Stimulated activated CD4-positive, alpha-beta T cell treated with anti-CD3 and anti-CD28 coated beads, Interleukin-2, amount 100 ng/mL, for 24 hours (primary cell): ENCODE measurements at regions not wholly inside any gene's neighbourhood (a gene's known extent, or its start where the extent isn't known, plus 50 kb on each side); places are given as distances from the start of the nearest gene placed in this dataset.

ENCODE experiments used
- DNase-seq, 2 donors: peaks; one replicate each; pipeline ENCODE4 v3.0.0-alpha.2; 2020

- DNase-seq, result no peak
Observed at GRCh38 chr20:16951876-16952275, 203.7 kb downstream of the OTOR start.

- DNase-seq, result no peak
Observed at GRCh38 chr20:16952965-16953364, 204.8 kb downstream of the OTOR start.

- DNase-seq, result no peak
Observed at GRCh38 chr20:16953858-16954257, 205.7 kb downstream of the OTOR start.

- DNase-seq, result no peak
Observed at GRCh38 chr20:16955462-16955861, 207.3 kb downstream of the OTOR start.

- no peak for DNase-seq
Observed at GRCh38 chr20:16955971-16956370, 207.8 kb downstream of the OTOR start.

- DNase-seq, result no peak
Observed at GRCh38 chr20:16965401-16965800, 217.2 kb downstream of the OTOR start.

GRCh38 chr20:16966276-16966880, 218.2 kb downstream of the OTOR start:
- DNase-seq, result no peak

- no peak for DNase-seq
Observed at GRCh38 chr20:16968099-16968498, 219.9 kb downstream of the OTOR start.

- no peak for DNase-seq
Observed at GRCh38 chr20:16970776-16971175, 222.6 kb downstream of the OTOR start.

GRCh38 chr20:16974080-16974854, 226.1 kb downstream of the OTOR start:
- no peak for DNase-seq

GRCh38 chr20:16974855-16975162, 226.7 kb downstream of the OTOR start:
- no peak for DNase-seq

GRCh38 chr20:16975682-16976081, 227.5 kb downstream of the OTOR start:
- DNase-seq, result no peak

- DNase-seq, result no peak
Observed at GRCh38 chr20:16978497-16978896, 230.3 kb downstream of the OTOR start.

GRCh38 chr20:16982091-16982726, 234.1 kb downstream of the OTOR start:
- DNase-seq, result no peak

- DNase-seq, result no peak
Observed at GRCh38 chr20:16984481-16984880, 236.3 kb downstream of the OTOR start.

GRCh38 chr20:17003170-17003870, 223.5 kb upstream of the PCSK2 start:
- no peak for DNase-seq

GRCh38 chr20:17010181-17010580, 216.7 kb upstream of the PCSK2 start:
- no peak for DNase-seq

GRCh38 chr20:17012546-17013226, 214.2 kb upstream of the PCSK2 start:
- no peak for DNase-seq

- DNase-seq, result no peak
Observed at GRCh38 chr20:17014217-17014616, 212.6 kb upstream of the PCSK2 start.

GRCh38 chr20:17014756-17015366, 212.0 kb upstream of the PCSK2 start:
- DNase-seq, result no peak

GRCh38 chr20:17017232-17017631, 209.6 kb upstream of the PCSK2 start:
- DNase-seq, result no peak

GRCh38 chr20:17021481-17021880, 205.4 kb upstream of the PCSK2 start:
- no peak for DNase-seq

- DNase-seq, result no peak
Observed at GRCh38 chr20:17023036-17023435, 203.8 kb upstream of the PCSK2 start.
